ENCODE measurements at regions not wholly inside any gene's neighbourhood (a gene's known extent, or its start where the extent isn't known, plus 50 kb on each side); places are given as distances from the start of the nearest gene placed in this dataset.

DNA sequence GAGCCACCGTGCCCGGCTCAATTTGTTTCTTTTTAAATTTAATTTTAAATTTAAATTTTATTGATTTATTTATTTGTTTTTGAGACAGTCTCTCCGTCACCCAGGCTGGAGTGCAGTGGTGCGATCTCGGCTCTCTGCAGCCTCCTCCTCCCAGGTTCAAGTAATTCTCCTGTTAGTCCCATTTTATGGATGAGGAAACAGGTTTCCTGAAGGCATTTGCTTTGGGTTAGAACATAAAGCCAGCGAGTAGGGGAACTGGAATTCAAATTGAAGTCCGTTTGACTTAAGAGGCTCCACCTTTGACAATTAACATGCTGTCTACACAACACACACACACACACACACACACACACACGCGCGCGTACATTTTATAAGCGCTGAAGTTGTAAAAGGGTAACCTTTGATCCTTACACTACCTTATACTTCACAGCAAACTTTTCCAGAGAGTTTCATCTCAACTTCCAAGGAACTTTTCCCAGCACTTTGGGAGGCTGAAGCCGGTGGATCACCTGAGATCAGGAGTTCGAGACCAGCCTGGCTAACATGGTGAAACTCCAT, 232.0 kb downstream of the BCAS1 start:
- Histone ChIP-seq H3K27me3 (ENCODE audit: insufficient read depth, low read length) (no peaks in the 10 kb centered on the region), H3K27ac (ENCODE audit: insufficient read length, low read depth, low read length) (no peak overlapping the region), H3K23me2 (ENCODE audit: insufficient read length, low read depth, low read length, poor library complexity, severe bottlenecking) (no peaks in the 10 kb centered on the region), H3K9me3 (ENCODE audit: control insufficient read depth, low read depth, low read length) (no peaks in the 10 kb centered on the region), H3K9ac (ENCODE audit: extremely low read depth, insufficient read length, low read length) (no peak overlapping the region), H2BK120ac (ENCODE audit: low read depth, low read length, poor library complexity, severe bottlenecking) (no peak overlapping the region), H2BK5ac (ENCODE audit: insufficient read length, low read length) (no peak overlapping the region), H4K20me1 (ENCODE audit: control insufficient read depth, insufficient read depth, insufficient read length) (no peaks in the 10 kb centered on the region), H4K5ac (ENCODE audit: insufficient read length, low read depth, low read length) (no peak overlapping the region), H3K56ac (ENCODE audit: insufficient read length, low read depth, low read length) (no peak overlapping the region), H3K79me1 (ENCODE audit: insufficient read depth, low read depth, low read length, poor library complexity, severe bottlenecking) (no peaks in the 10 kb centered on the region), H2BK15ac (ENCODE audit: low read depth, low read length) (no peak overlapping the region), H3K14ac (ENCODE audit: insufficient read depth, low read length) (no peak overlapping the region), H3K4me2 (ENCODE audit: insufficient read depth, insufficient read length, low read length) (no peak overlapping the region), H2AK5ac (ENCODE audit: insufficient read length, low read length) (no peak overlapping the region), H4K8ac (replicated peaks; ENCODE audit: insufficient read length, low read depth, low read length) (no peak overlapping the region), H4K91ac (ENCODE audit: insufficient read length, low read depth, low read length) (no peak overlapping the region), H3K79me2 (ENCODE audit: insufficient read depth, low read length) (no peaks in the 10 kb centered on the region), H3K18ac (ENCODE audit: insufficient read length, low read depth, low read length) (no peak overlapping the region), H2BK20ac (ENCODE audit: low read depth, low read length, poor library complexity, severe bottlenecking) (no peak overlapping the region), H2BK12ac (ENCODE audit: insufficient read length, low read depth, low read length) (no peak overlapping the region), H3K23ac (ENCODE audit: insufficient read length, low read depth, low read length) (no peak overlapping the region), H3K4ac (ENCODE audit: low read depth, low read length) (no peak overlapping the region), H3T11ph (ENCODE audit: low read length) (no peak overlapping the region), H3K4me1 (ENCODE audit: insufficient read depth, low read length) (no peaks in the 10 kb centered on the region), H2AFZ (ENCODE audit: low read length) (no peak overlapping the region)
- H3K27ac Mint-ChIP-seq = no peak overlapping the region; a peak in 2 of 7 replicates
- no peak overlapping the region for H3K4me3 Mint-ChIP-seq
- peaks cover 4 to 10% of the 10 kb centered on the region in 2 experiments; a peak in 1 of 4 replicates for H3K4me1 Mint-ChIP-seq
- no CpG with 5 or more reads among the region's 14 CpGs for WGBS (ENCODE audit: extremely low coverage, insufficient read length, low lambda C conversion rate)
- H3K27me3 Mint-ChIP-seq (ENCODE audit: low read depth) = no peaks in the 10 kb centered on the region
- no peaks in the 10 kb centered on the region; a peak in 2 of 5 replicates for H3K9me3 Mint-ChIP-seq
- DNase-seq = no peak
- TF ChIP-seq, protein P1, sequence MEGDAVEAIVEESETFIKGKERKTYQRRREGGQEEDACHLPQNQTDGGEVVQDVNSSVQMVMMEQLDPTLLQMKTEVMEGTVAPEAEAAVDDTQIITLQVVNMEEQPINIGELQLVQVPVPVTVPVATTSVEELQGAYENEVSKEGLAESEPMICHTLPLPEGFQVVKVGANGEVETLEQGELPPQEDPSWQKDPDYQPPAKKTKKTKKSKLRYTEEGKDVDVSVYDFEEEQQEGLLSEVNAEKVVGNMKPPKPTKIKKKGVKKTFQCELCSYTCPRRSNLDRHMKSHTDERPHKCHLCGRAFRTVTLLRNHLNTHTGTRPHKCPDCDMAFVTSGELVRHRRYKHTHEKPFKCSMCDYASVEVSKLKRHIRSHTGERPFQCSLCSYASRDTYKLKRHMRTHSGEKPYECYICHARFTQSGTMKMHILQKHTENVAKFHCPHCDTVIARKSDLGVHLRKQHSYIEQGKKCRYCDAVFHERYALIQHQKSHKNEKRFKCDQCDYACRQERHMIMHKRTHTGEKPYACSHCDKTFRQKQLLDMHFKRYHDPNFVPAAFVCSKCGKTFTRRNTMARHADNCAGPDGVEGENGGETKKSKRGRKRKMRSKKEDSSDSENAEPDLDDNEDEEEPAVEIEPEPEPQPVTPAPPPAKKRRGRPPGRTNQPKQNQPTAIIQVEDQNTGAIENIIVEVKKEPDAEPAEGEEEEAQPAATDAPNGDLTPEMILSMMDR (conservative IDR thresholded peaks at IDR 0.05) = no peak
- no peaks in the 10 kb centered on the region for H3K36me3 Mint-ChIP-seq (ENCODE audit: insufficient read depth in 1 of 3, low read depth in 3 of 3)
